ENCODE measurements at regions not wholly inside any gene's neighbourhood (a gene's known extent, or its start where the extent isn't known, plus 50 kb on each side); places are given as distances from the start of the nearest gene placed in this dataset.

DNA sequence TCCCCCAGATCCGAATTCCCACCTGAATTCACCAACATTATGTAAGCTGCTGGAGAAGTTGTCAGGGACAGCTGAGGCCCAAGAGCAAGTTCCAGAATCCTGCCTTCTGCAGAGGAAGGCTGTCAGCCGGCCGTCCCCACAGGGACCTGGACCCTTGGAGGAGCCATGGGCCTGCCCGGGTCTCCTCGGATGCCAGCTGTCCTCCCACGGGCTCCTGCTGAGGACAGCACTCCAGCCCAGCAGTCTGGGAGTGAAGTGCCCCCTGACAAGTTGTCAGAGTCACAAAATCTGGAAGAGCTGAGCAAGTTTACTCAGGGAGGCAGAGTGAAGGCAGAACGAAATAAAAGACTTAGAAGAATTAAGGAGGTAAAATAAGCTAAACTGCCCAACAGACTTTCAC is 192.5 kb upstream of the DAPK1 start:
- TF ChIP-seq POLR2A (IDR thresholded peaks at IDR 0.05; ENCODE audit: control extremely low read depth in 1 of 2, low read depth in 2 of 2, low read length in 2 of 2) (no peak), CBX5 (IDR thresholded peaks at IDR 0.05; ENCODE audit: low read depth, low read length) (no peak), GABPA (IDR thresholded peaks at IDR 0.05; ENCODE audit: borderline replicate concordance, insufficient read depth, low read length) (no peak), CTCF (IDR thresholded peaks at IDR 0.05; ENCODE audit: control extremely low read depth in 1 of 3, insufficient read depth in 1 of 3, low read depth in 1 of 3, low read length in 3 of 3) (no peak), EP300 (IDR thresholded peaks at IDR 0.05; ENCODE audit: borderline replicate concordance in 1 of 2, low read depth in 2 of 2, low read length in 2 of 2) (no peak), ATF3 (IDR thresholded peaks at IDR 0.05; ENCODE audit: insufficient read depth, low read depth, low read length) (no peak)
